HK-2 (cell line): ENCODE measurements at regions not wholly inside any gene's neighbourhood (a gene's known extent, or its start where the extent isn't known, plus 50 kb on each side); places are given as distances from the start of the nearest gene placed in this dataset.
"Not testable (repeated sequence)": the region's sequence is repeated elsewhere in the genome, so short reads cannot be mapped to it uniquely, and the experiment has no call there.

Experiments used
- DNase-seq: peaks from one replicate; pipeline ENCODE4 v3.0.0-alpha.2; 2018; ENCODE audit not compliant: unreplicated experiment

GRCh38 chr2:19101968-19102367 is 256.5 kb downstream of the OSR1 start:
- no peak for DNase-seq

- no peak for DNase-seq
Observed at GRCh38 chr2:19100570-19100969, 257.9 kb downstream of the OSR1 start.

- DNase-seq, result no peak
Observed at GRCh38 chr2:19099181-19099580, 259.2 kb downstream of the OSR1 start.

GRCh38 chr2:19098467-19099160 is 259.8 kb downstream of the OSR1 start:
- DNase-seq, result no peak

- not testable (repeated sequence) for DNase-seq
Observed at GRCh38 chr2:19089476-19089875, 268.9 kb downstream of the OSR1 start.

GRCh38 chr2:19086231-19086651 is 272.2 kb downstream of the OSR1 start:
- DNase-seq, result no peak

GRCh38 chr2:19078709-19079108 is 279.7 kb downstream of the OSR1 start:
- DNase-seq, result no peak

GRCh38 chr2:19073522-19073921 is 284.9 kb downstream of the OSR1 start:
- DNase-seq, result peak; percentile 75

GRCh38 chr2:19072161-19072560 is 286.3 kb downstream of the OSR1 start:
- DNase-seq, result no peak

- DNase-seq, result no peak
Observed at GRCh38 chr2:19070886-19071285, 287.5 kb downstream of the OSR1 start.

GRCh38 chr2:19068206-19068605 is 290.2 kb downstream of the OSR1 start:
- DNase-seq, result no peak

- no peak for DNase-seq
Observed at GRCh38 chr2:19062370-19062769, 296.1 kb downstream of the OSR1 start.

- DNase-seq, result no peak
Observed at GRCh38 chr2:19059076-19059475, 299.3 kb downstream of the OSR1 start.

- no peak for DNase-seq
Observed at GRCh38 chr2:19051203-19051831, 307.1 kb downstream of the OSR1 start.

GRCh38 chr2:19050354-19050753 is 308.1 kb downstream of the OSR1 start:
- DNase-seq, result no peak

GRCh38 chr2:19048593-19049266 is 309.7 kb downstream of the OSR1 start:
- DNase-seq, result no peak

- DNase-seq, result no peak
Observed at GRCh38 chr2:19046986-19047780, 311.2 kb downstream of the OSR1 start.

GRCh38 chr2:19045151-19045550 is 313.3 kb downstream of the OSR1 start:
- DNase-seq, result no peak

GRCh38 chr2:19043893-19044292 is 314.5 kb downstream of the OSR1 start:
- no peak for DNase-seq

GRCh38 chr2:19041434-19042041 is 316.9 kb downstream of the OSR1 start:
- DNase-seq, result no peak

GRCh38 chr2:19038071-19039015 is 320.1 kb downstream of the OSR1 start:
- no peak for DNase-seq
